Smooth muscle cell (in vitro differentiated cells): ENCODE measurements at regions not wholly inside any gene's neighbourhood (a gene's known extent, or its start where the extent isn't known, plus 50 kb on each side); places are given as distances from the start of the nearest gene placed in this dataset.

Experiments
- DNase-seq: peaks from one replicate; lab custom pipeline; 2025; ENCODE audit not compliant: unreplicated experiment; lab: John Stamatoyannopoulos, UW
- H2AFZ ChIP-seq: fragments of 200-600 bp; sonication (generic); 2 replicates; pipeline ENCODE4 v1.6.0; 2016; ENCODE audit warnings: antibody characterized with exemption, low read depth, mild to moderate bottlenecking
- H3F3A ChIP-seq: fragments of 200-600 bp; sonication (generic); 2 replicates; pipeline ENCODE4 v1.6.0; 2017; ENCODE audit warnings: antibody characterized with exemption, low read depth
- H3K27ac ChIP-seq: fragments of 200-600 bp; sonication (generic); 2 replicates; pipeline ENCODE4 v1.5.1; 2016; ENCODE audit warnings: low read depth, mild to moderate bottlenecking
- H3K27me3 ChIP-seq: fragments of 200-600 bp; sonication (generic); 2 replicates; pipeline ENCODE4 v1.6.1; 2016; ENCODE audit warnings: low read depth, mild to moderate bottlenecking
- H3K36me3 ChIP-seq: fragments of 200-600 bp; sonication (generic); 2 replicates; pipeline ENCODE4 v1.5.1; 2016; ENCODE audit warnings: low read depth
- H3K4me1 ChIP-seq: fragments of 200-600 bp; sonication (generic); 2 replicates; pipeline ENCODE4 v1.5.1; 2016; ENCODE audit warnings: low read depth
- H3K4me2 ChIP-seq: fragments of 200-600 bp; sonication (generic); 2 replicates; pipeline ENCODE4 v1.6.0; 2016; ENCODE audit warnings: mild to moderate bottlenecking
- H3K4me3 ChIP-seq: fragments of 200-600 bp; sonication (generic); 2 replicates; pipeline ENCODE4 v1.5.1; 2016; ENCODE audit warnings: mild to moderate bottlenecking
- H3K79me2 ChIP-seq: fragments of 200-600 bp; sonication (generic); 2 replicates; pipeline ENCODE4 v1.6.0; 2016; ENCODE audit warnings: low read depth, mild to moderate bottlenecking
- H3K9ac ChIP-seq: fragments of 200-600 bp; sonication (generic); 2 replicates; pipeline ENCODE4 v1.6.0; 2016; ENCODE audit warnings: low read depth
- H3K9me3 ChIP-seq: fragments of 200-600 bp; sonication (generic); replicated peaks from 2 replicates; pipeline ENCODE4 v1.5.1; 2016; ENCODE audit warnings: low read depth
- H4K20me1 ChIP-seq: fragments of 200-600 bp; sonication (generic); 2 replicates; pipeline ENCODE4 v1.6.0; 2016; ENCODE audit warnings: low read depth
- WGBS: methylation state at CpG from one replicate; pipeline ENCODE4 v1.1.7; 2016; ENCODE audit warnings: low lambda C conversion rate; 5-methylcytosine and 5-hydroxymethylcytosine counted together
- TF ChIP-seq, protein P1 (sequence below): fragments of 200-600 bp; sonication (generic); IDR thresholded peaks from 2 replicates; pipeline ENCODE4 v1.5.1; 2017; ENCODE audit warnings: borderline replicate concordance, mild to moderate bottlenecking, antibody characterized with exemption; ENCODE audit not compliant: insufficient read depth, poor library complexity, severe bottlenecking

DNA sequence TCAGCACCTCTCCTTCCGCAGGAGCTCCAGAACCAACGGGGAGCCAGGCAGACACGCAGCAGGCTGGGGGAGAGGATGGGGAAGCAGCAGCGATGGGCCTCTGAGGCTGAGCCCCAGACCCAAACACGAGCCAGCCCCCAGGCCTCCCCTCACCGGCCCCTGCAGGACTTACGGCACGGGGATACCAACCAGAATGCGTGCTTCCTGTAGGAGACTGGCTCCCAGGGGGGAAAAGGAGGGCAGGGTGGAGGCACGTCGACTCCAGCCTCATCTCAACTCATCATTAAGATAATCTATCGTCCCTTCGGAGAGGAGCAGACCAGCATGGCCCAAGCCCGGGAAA, 495.1 kb upstream of the MYT1L start:
- peaks cover 8% of the 10 kb centered on the region for H3K9me3 ChIP-seq
- no peak for DNase-seq
- H3K4me3 ChIP-seq: no peak overlapping the region
- no peaks in the 10 kb centered on the region for H4K20me1 ChIP-seq
- no peak overlapping the region for H2AFZ ChIP-seq
- no peaks in the 10 kb centered on the region for H3K36me3 ChIP-seq
- H3F3A ChIP-seq: no peaks in the 10 kb centered on the region
- H3K4me1 ChIP-seq: no peaks in the 10 kb centered on the region
- no peak overlapping the region for H3K9ac ChIP-seq
- 85% methylated on average over 14 of the region's 14 CpGs for WGBS
- no peak overlapping the region for H3K4me2 ChIP-seq
- no peaks in the 10 kb centered on the region for H3K27me3 ChIP-seq
- H3K79me2 ChIP-seq: no peaks in the 10 kb centered on the region
- TF ChIP-seq, protein P1, sequence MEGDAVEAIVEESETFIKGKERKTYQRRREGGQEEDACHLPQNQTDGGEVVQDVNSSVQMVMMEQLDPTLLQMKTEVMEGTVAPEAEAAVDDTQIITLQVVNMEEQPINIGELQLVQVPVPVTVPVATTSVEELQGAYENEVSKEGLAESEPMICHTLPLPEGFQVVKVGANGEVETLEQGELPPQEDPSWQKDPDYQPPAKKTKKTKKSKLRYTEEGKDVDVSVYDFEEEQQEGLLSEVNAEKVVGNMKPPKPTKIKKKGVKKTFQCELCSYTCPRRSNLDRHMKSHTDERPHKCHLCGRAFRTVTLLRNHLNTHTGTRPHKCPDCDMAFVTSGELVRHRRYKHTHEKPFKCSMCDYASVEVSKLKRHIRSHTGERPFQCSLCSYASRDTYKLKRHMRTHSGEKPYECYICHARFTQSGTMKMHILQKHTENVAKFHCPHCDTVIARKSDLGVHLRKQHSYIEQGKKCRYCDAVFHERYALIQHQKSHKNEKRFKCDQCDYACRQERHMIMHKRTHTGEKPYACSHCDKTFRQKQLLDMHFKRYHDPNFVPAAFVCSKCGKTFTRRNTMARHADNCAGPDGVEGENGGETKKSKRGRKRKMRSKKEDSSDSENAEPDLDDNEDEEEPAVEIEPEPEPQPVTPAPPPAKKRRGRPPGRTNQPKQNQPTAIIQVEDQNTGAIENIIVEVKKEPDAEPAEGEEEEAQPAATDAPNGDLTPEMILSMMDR: no peak
- no peak overlapping the region for H3K27ac ChIP-seq

DNA sequence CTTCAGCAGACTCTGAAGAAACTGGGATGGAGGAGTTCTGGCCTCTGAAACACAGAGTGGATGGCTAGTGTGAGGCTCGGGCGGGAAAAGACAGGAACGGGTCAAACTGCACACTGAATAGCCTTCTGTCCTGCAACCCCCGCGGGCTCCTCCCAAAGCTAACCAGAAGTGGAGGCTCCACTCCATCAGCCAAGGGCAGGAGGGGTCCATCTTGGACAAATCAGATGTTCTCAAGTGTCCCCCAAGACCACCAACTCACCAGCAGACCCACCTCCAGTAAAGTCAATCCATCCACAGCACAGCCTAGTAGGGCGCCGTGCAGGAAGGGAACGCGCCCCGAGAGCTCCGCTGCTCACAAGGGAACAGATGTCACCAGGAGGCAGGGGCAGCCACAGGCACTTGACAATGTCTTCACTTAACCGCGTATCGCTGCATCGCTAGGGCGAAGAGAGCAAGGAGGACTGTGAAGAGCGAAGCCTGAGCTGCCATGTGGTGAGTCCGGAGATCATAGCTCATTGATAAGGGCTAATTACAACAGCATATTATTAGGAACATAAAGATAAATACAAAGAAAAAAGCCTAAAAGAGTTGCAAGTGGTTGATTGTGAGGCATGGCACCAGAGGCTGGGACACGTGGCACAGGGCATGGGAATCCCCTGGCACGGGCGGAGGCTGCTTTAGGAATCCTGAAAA, 494.6 kb upstream of the MYT1L start:
- TF ChIP-seq, protein P1: no peak
- Histone ChIP-seq H3K4me2 (no peak overlapping the region), H3K4me3 (no peak overlapping the region), H3K9ac (no peak overlapping the region), H3F3A (no peaks in the 10 kb centered on the region), H3K9me3 (peaks cover 9% of the 10 kb centered on the region), H2AFZ (no peak overlapping the region), H3K4me1 (no peaks in the 10 kb centered on the region), H3K27me3 (no peaks in the 10 kb centered on the region), H3K27ac (no peak overlapping the region), H4K20me1 (no peaks in the 10 kb centered on the region), H3K79me2 (no peaks in the 10 kb centered on the region), H3K36me3 (no peaks in the 10 kb centered on the region)
- 90% methylated on average over 21 of the region's 21 CpGs for WGBS
- no peak for DNase-seq

GRCh38 chr2:2825062-2825461, 494.0 kb upstream of the MYT1L start:
- H3K9me3 ChIP-seq: peaks cover 9% of the 10 kb centered on the region
- TF ChIP-seq, protein P1: no peak

GRCh38 chr2:2824588-2824987, 493.5 kb upstream of the MYT1L start:
- Histone ChIP-seq H3K9ac (no peak overlapping the region), H4K20me1 (no peaks in the 10 kb centered on the region), H3K4me2 (no peak overlapping the region), H3K4me3 (no peak overlapping the region), H3K27ac (no peak overlapping the region), H3F3A (no peaks in the 10 kb centered on the region), H3K79me2 (no peaks in the 10 kb centered on the region), H3K36me3 (no peaks in the 10 kb centered on the region), H2AFZ (no peak overlapping the region), H3K27me3 (no peaks in the 10 kb centered on the region), H3K4me1 (no peaks in the 10 kb centered on the region), H3K9me3 (peaks cover 9% of the 10 kb centered on the region)
- WGBS: 91% methylated on average over 5 of the region's 5 CpGs
- TF ChIP-seq, protein P1: no peak
- DNase-seq: no peak

More at GRCh38 chr2:2825062-2825461, 494.0 kb upstream of the MYT1L start:
- Histone ChIP-seq H3K9ac (no peak overlapping the region), H3K27ac (no peak overlapping the region), H3K4me3 (no peak overlapping the region), H3K4me2 (no peak overlapping the region), H3K27me3 (no peaks in the 10 kb centered on the region), H3K79me2 (no peaks in the 10 kb centered on the region), H4K20me1 (no peaks in the 10 kb centered on the region), H3K4me1 (no peaks in the 10 kb centered on the region), H3K36me3 (no peaks in the 10 kb centered on the region), H2AFZ (no peak overlapping the region), H3F3A (no peaks in the 10 kb centered on the region)
- WGBS: 89% methylated on average over 9 of the region's 9 CpGs
- no peak for DNase-seq
